HCT116 (cell line): ENCODE measurements at regions not wholly inside any gene's neighbourhood (a gene's known extent, or its start where the extent isn't known, plus 50 kb on each side); places are given as distances from the start of the nearest gene placed in this dataset.

Source experiments
- CTCF ChIP-seq, 3 experiments: fragments of 200-600 bp in 1 of 3; sonication (generic) in 1 of 3; IDR thresholded peaks in 2 of 3; conservative IDR thresholded peaks in 1 of 3; 2 replicates each; pipeline ENCODE4 v1.5.1; 2012 to 2017; ENCODE audit warnings: low read depth in 2 of 3, low read length in 2 of 3, antibody characterized with exemption in 1 of 3, borderline replicate concordance in 1 of 3, control low read depth in 1 of 3, mild to moderate bottlenecking in 1 of 3, mixed read lengths in 1 of 3, mixed run types in 1 of 3, moderate library complexity in 1 of 3; ENCODE audit not compliant: insufficient read depth in 1 of 3
- EZH2 ChIP-seq: fragments of 200-600 bp; sonication (generic); IDR thresholded peaks from 2 replicates; pipeline ENCODE4 v1.6.1; 2017; ENCODE audit warnings: antibody characterized with exemption, mixed run types
- EZH2phosphoT487 ChIP-seq: fragments of 200-600 bp; IDR thresholded peaks from 2 replicates; pipeline ENCODE4 v1.6.1; 2018; ENCODE audit warnings: antibody characterized with exemption, borderline replicate concordance
- FOSL1 ChIP-seq: IDR thresholded peaks from 2 replicates; pipeline ENCODE4 v1.6.1; 2012; ENCODE audit warnings: low read depth
- JUND ChIP-seq: IDR thresholded peaks from 2 replicates; pipeline ENCODE4 v1.6.1; 2012
- MAX ChIP-seq: IDR thresholded peaks from 2 replicates; pipeline ENCODE4 v1.6.1; 2012
- POLR2A ChIP-seq: IDR thresholded peaks from 2 replicates; pipeline ENCODE4 v1.7.0; 2011; ENCODE audit warnings: borderline replicate concordance; ENCODE audit not compliant: insufficient read depth, insufficient read length; ENCODE audit errors: extremely low read depth
- POLR2AphosphoS5 ChIP-seq: IDR thresholded peaks from 2 replicates; pipeline ENCODE4 v1.6.1; 2011; ENCODE audit warnings: mild to moderate bottlenecking, low read depth, low read length, moderate library complexity
- RAD21 ChIP-seq: IDR thresholded peaks from 2 replicates; pipeline ENCODE4 v1.6.1; 2012; ENCODE audit warnings: low read depth, mild to moderate bottlenecking
- YY1 ChIP-seq: IDR thresholded peaks from 2 replicates; pipeline ENCODE4 v1.6.1; 2011; ENCODE audit warnings: low read length, low read depth, moderate library complexity, mild to moderate bottlenecking; ENCODE audit not compliant: insufficient replicate concordance; ENCODE audit errors: extremely low read depth

DNA sequence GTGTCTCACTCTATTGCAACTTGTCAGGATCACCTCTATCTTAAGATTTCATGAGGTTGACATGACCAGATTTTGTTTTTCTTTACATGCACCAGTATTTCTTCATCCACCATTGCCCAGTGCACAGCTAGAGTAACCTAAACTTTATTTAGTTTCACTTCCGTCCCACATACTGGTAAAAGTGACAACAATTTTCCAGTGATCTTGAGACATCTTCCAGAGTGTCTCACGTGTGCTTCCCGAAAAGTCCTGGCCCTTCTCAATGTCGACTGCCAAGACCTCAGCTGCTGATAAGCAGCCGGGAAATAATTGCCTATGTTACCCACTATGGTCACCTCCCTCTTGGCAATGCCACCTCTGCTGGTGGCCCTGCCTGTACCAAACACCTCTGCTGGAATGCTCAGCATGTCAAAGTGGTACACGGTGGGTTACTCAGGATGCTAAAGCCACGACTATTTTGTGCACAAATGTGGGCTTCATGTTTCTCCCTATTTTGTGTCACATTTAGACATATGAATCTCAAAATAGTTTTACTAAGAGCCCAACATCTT is 379.7 kb upstream of the TGFBR2 start:
- TF ChIP-seq POLR2AphosphoS5 (no peak), MAX (no peak), FOSL1 (no peak), POLR2A (no peak), YY1 (no peak), CTCF (IDR thresholded peaks at IDR 0.05 in 2 of 3, conservative IDR thresholded peaks at IDR 0.05 in 1 of 3; ENCODE audit: borderline replicate concordance in 1 of 3, insufficient read depth in 1 of 3, low read depth in 2 of 3, low read length in 2 of 3) (no peak), EZH2 (no peak), RAD21 (no peak), EZH2phosphoT487 (no peak), JUND (no peak)
